Caco-2 (cell line): ENCODE measurements at regions not wholly inside any gene's neighbourhood (a gene's known extent, or its start where the extent isn't known, plus 50 kb on each side); places are given as distances from the start of the nearest gene placed in this dataset.

Experiments used
- BruUV-seq: library from RNA; stranded (reverse); fragments of 400-500 nt; replicated peaks from 2 replicates; lab custom pipeline; 2021; lab: Mats Ljungman, UMichigan
- CTCF ChIA-PET: fragments of 300-600 bp; sonication (Branson Sonifier 250); formaldehyde crosslinking; loops from one replicate; lab custom pipeline; 2022; ENCODE audit warnings: antibody characterized with exemption; lab: Charles Lee
- POLR2A ChIA-PET: fragments of 300-600 bp; sonication (Branson Sonifier 250); formaldehyde crosslinking; loops from one replicate; lab custom pipeline; 2022; ENCODE audit warnings: antibody characterized with exemption; lab: Charles Lee
- DNase-seq, 2 experiments: peaks; one replicate each; pipeline versions ENCODE4 v3.0.0 to v3.0.0-alpha.2; 2020 to 2022
- H3K27me3 ChIP-seq: replicated peaks from 2 replicates; pipeline ENCODE4 v1.6.0; 2011; ENCODE audit warnings: low read length; ENCODE audit not compliant: control insufficient read depth, insufficient read depth
- H3K36me3 ChIP-seq: 2 replicates; pipeline ENCODE4 v1.5.1; 2011; ENCODE audit warnings: low read length; ENCODE audit not compliant: control insufficient read depth, insufficient read depth
- H3K4me1 ChIP-seq: fragments of 250-450 bp; sonication (Bioruptor Pico); 2 replicates; pipeline ENCODE4 v1.5.1; 2020; ENCODE audit warnings: mild to moderate bottlenecking
- H3K4me3 ChIP-seq: 2 replicates; pipeline ENCODE4 v1.5.1; 2011; ENCODE audit warnings: low read depth, mild to moderate bottlenecking, control low read depth, low read length
- H3K9me3 ChIP-seq: fragments of 250-450 bp; sonication (Bioruptor Pico); 2 replicates; pipeline ENCODE4 v1.5.1; 2020; ENCODE audit warnings: mild to moderate bottlenecking, moderate library complexity
- H3K27ac Mint-ChIP-seq: one replicate; pipeline ENCODE4 v1.8.0; 2022; ENCODE audit warnings: mixed read lengths; ENCODE audit not compliant: unreplicated experiment
- H3K27me3 Mint-ChIP-seq: one replicate; pipeline ENCODE4 v1.8.0; 2022; ENCODE audit warnings: mixed read lengths; ENCODE audit not compliant: insufficient read depth, unreplicated experiment
- H3K36me3 Mint-ChIP-seq: one replicate; pipeline ENCODE4 v1.8.0; 2022; ENCODE audit warnings: mild to moderate bottlenecking, mixed read lengths; ENCODE audit not compliant: insufficient read depth, unreplicated experiment
- H3K4me1 Mint-ChIP-seq: one replicate; pipeline ENCODE4 v1.8.0; 2022; ENCODE audit warnings: low read depth, mixed read lengths; ENCODE audit not compliant: unreplicated experiment
- H3K4me3 Mint-ChIP-seq: one replicate; pipeline ENCODE4 v1.8.0; 2022; ENCODE audit warnings: mild to moderate bottlenecking, moderate library complexity, mixed read lengths; ENCODE audit not compliant: unreplicated experiment
- H3K9me3 Mint-ChIP-seq: one replicate; pipeline ENCODE4 v1.8.0; 2022; ENCODE audit warnings: mixed read lengths; ENCODE audit not compliant: unreplicated experiment
- intact Hi-C: fragments of 100-400 bp; cut with micrococcal nuclease; formaldehyde crosslinking; loops from one replicate; pipeline ENCODE4 v1.10.0; 2022; ENCODE audit not compliant: unreplicated experiment
- TF ChIP-seq, protein P1 (sequence below), 2 experiments: fragments of 200-600 bp in 1 of 2; IDR thresholded peaks; 1 replicate in 1 of 2; 2 replicates in 1 of 2; pipeline versions ENCODE4 v1.5.1 to v1.8.0; 2011 to 2022; ENCODE audit warnings: antibody characterized with exemption in 1 of 2, control low read depth in 1 of 2, inconsistent platforms in 1 of 2, low read depth in 1 of 2, low read length in 1 of 2, mild to moderate bottlenecking in 1 of 2, moderate library complexity in 1 of 2; ENCODE audit not compliant: insufficient read depth in 1 of 2, severe bottlenecking in 1 of 2, unreplicated experiment in 1 of 2

GRCh38 chr3:164852866-164853265 lies 225.4 kb downstream of the SI start:
- Mint-ChIP-seq H3K4me1 (no peaks in the 10 kb centered on the region), H3K4me3 (no peak overlapping the region), H3K27ac (no peak overlapping the region), H3K36me3 (no peaks in the 10 kb centered on the region), H3K9me3 (no peaks in the 10 kb centered on the region), H3K27me3 (no peaks in the 10 kb centered on the region)
- Histone ChIP-seq H3K27me3 (no peaks in the 10 kb centered on the region), H3K4me3 (no peak overlapping the region), H3K9me3 (no peaks in the 10 kb centered on the region), H3K4me1 (no peaks in the 10 kb centered on the region), H3K36me3 (no peaks in the 10 kb centered on the region)
- POLR2A ChIA-PET, result no interaction called here
- CTCF ChIA-PET, result no interaction called here
- BruUV-seq, result no TSS peak
- intact Hi-C loops, result no loop called here
- TF ChIP-seq, protein P1, sequence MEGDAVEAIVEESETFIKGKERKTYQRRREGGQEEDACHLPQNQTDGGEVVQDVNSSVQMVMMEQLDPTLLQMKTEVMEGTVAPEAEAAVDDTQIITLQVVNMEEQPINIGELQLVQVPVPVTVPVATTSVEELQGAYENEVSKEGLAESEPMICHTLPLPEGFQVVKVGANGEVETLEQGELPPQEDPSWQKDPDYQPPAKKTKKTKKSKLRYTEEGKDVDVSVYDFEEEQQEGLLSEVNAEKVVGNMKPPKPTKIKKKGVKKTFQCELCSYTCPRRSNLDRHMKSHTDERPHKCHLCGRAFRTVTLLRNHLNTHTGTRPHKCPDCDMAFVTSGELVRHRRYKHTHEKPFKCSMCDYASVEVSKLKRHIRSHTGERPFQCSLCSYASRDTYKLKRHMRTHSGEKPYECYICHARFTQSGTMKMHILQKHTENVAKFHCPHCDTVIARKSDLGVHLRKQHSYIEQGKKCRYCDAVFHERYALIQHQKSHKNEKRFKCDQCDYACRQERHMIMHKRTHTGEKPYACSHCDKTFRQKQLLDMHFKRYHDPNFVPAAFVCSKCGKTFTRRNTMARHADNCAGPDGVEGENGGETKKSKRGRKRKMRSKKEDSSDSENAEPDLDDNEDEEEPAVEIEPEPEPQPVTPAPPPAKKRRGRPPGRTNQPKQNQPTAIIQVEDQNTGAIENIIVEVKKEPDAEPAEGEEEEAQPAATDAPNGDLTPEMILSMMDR (IDR thresholded peaks at IDR 0.05; ENCODE audit: insufficient read depth in 1 of 2, low read depth in 1 of 2, low read length in 1 of 2, severe bottlenecking in 1 of 2, unreplicated experiment in 1 of 2), result no peak
- DNase-seq, result no peak

DNA sequence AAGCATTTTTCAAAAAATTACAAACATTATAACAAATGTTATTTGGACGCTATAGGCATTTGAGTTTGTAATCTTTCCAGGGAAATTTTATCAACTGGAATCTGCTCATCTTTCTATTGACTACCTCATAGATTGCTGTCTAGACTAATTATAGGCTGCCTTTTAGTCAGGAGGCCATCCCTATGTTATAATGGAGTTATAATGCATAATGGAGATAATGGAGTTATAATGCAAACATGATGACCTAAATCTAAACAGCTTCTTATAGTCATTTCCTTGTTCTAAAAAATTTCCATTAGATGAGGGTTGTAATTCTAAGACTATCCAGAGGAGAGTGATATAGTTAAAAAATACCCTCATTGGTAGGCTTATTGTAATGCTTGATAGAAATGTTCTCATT lies 226.4 kb downstream of the SI start:
- Mint-ChIP-seq H3K4me1 (no peaks in the 10 kb centered on the region), H3K27me3 (no peaks in the 10 kb centered on the region)
- CTCF ChIA-PET, result no interaction called here

GRCh38 chr3:164851204-164851603 lies 227.1 kb downstream of the SI start:
- no peak for DNase-seq
- H3K27me3 Mint-ChIP-seq, result no peaks in the 10 kb centered on the region

More for the DNA sequence above, 226.4 kb downstream of the SI start:
- no peaks in the 10 kb centered on the region for H3K9me3 ChIP-seq
- POLR2A ChIA-PET, result no interaction called here
- Mint-ChIP-seq H3K36me3 (no peaks in the 10 kb centered on the region), H3K9me3 (no peaks in the 10 kb centered on the region), H3K4me3 (no peak overlapping the region), H3K27ac (no peak overlapping the region)
- no peaks in the 10 kb centered on the region for H3K4me1 ChIP-seq
- intact Hi-C loops, result no loop called here
- TF ChIP-seq, protein P1 (IDR thresholded peaks at IDR 0.05; ENCODE audit: insufficient read depth in 1 of 2, low read depth in 1 of 2, low read length in 1 of 2, severe bottlenecking in 1 of 2, unreplicated experiment in 1 of 2), result no peak
- no peak for DNase-seq
- H3K4me3 ChIP-seq, result no peak overlapping the region
- H3K27me3 ChIP-seq, result no peaks in the 10 kb centered on the region
- no TSS peak for BruUV-seq
- H3K36me3 ChIP-seq, result no peaks in the 10 kb centered on the region

More at GRCh38 chr3:164851204-164851603, 227.1 kb downstream of the SI start:
- no peak overlapping the region for H3K4me3 ChIP-seq
- CTCF ChIA-PET, result no interaction called here
- TF ChIP-seq, protein P1 (IDR thresholded peaks at IDR 0.05; ENCODE audit: insufficient read depth in 1 of 2, low read depth in 1 of 2, low read length in 1 of 2, severe bottlenecking in 1 of 2, unreplicated experiment in 1 of 2), result no peak
- no peaks in the 10 kb centered on the region for H3K36me3 ChIP-seq
- no peaks in the 10 kb centered on the region for H3K27me3 ChIP-seq
- no TSS peak for BruUV-seq
- H3K9me3 ChIP-seq, result no peaks in the 10 kb centered on the region
- Mint-ChIP-seq H3K36me3 (no peaks in the 10 kb centered on the region), H3K27ac (no peak overlapping the region), H3K9me3 (no peaks in the 10 kb centered on the region), H3K4me3 (no peak overlapping the region), H3K4me1 (no peaks in the 10 kb centered on the region)
- intact Hi-C loops, result no loop called here
- POLR2A ChIA-PET, result no interaction called here
- no peaks in the 10 kb centered on the region for H3K4me1 ChIP-seq
